Neutrophil (primary cell): ENCODE measurements at regions not wholly inside any gene's neighbourhood (a gene's known extent, or its start where the extent isn't known, plus 50 kb on each side); places are given as distances from the start of the nearest gene placed in this dataset.

Experiments used
- H3K27ac ChIP-seq: fragments of 200-600 bp; sonication (generic); 2 replicates; pipeline ENCODE4 v1.5.1; 2016; ENCODE audit warnings: mild to moderate bottlenecking, moderate library complexity
- H3K27me3 ChIP-seq: fragments of 200-600 bp; sonication (generic); 2 replicates; pipeline ENCODE4 v1.6.0; 2016; ENCODE audit warnings: mild to moderate bottlenecking
- H3K36me3 ChIP-seq: fragments of 200-600 bp; sonication (generic); 2 replicates; pipeline ENCODE4 v1.5.1; 2017
- H3K4me1 ChIP-seq, 2 experiments: fragments of 200-600 bp in 1 of 2; sonication (generic) in 1 of 2; 1 replicate in 1 of 2; 2 replicates in 1 of 2; pipeline versions ENCODE4 v1.5.1 to v1.6.1; 2013 to 2016; ENCODE audit warnings: low read depth in 1 of 2, low read length in 1 of 2, mild to moderate bottlenecking in 1 of 2, moderate library complexity in 1 of 2; ENCODE audit not compliant: control insufficient read depth in 1 of 2, insufficient read depth in 1 of 2
- H3K4me3 ChIP-seq, 2 experiments: fragments of 200-600 bp in 1 of 2; sonication (generic) in 1 of 2; 1 replicate in 1 of 2; 2 replicates in 1 of 2; pipeline ENCODE4 v1.5.1; 2013 to 2016; ENCODE audit warnings: low read depth in 1 of 2, low read length in 1 of 2, mild to moderate bottlenecking in 1 of 2, moderate library complexity in 1 of 2
- H3K9me3 ChIP-seq: fragments of 200-600 bp; sonication (generic); 2 replicates; pipeline ENCODE4 v1.5.1; 2016
- TF ChIP-seq, protein P1 (sequence below): fragments of 200-600 bp; sonication (generic); IDR thresholded peaks from 2 replicates; pipeline ENCODE4 v1.5.1; 2016; ENCODE audit warnings: antibody characterized with exemption

DNA sequence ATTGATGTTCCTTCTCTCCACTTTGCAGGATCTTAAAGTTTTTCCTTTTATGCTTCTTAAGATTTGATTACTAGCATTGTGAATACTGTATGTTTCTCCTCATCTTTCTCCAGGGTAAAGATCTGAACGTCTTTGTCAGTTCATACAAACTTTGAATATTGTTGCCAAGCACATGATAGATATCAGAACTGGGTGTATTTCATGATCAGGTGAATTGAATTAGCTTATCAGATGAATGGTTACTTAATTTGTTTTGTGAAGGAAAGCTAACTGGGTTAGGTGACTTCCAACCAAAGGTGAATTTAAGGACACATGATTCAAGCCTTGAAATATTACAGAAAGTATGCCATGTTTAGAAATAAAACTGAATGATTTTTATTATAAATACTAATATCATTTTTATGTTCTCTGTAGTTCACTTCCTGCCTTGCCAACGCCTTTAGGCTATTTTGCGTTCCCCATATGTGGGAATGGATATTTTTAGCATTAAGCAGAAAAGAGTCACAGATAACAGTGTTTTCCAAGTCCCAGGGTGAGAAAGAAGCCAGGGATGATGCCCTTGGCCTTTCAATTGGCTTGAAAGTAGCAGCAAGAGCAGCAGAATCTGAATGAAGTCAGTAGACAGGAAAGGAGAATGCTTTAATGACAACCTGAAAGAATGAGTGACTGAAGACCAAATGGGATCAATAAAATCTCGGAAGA, 752.1 kb downstream of the NCAM2 start:
- Histone ChIP-seq H3K36me3 (no peaks in the 10 kb centered on the region), H3K27ac (no peak overlapping the region), H3K27me3 (no peaks in the 10 kb centered on the region), H3K4me3 (no peak overlapping the region), H3K4me1 (no peaks in the 10 kb centered on the region), H3K9me3 (no peaks in the 10 kb centered on the region)
- TF ChIP-seq, protein P1, sequence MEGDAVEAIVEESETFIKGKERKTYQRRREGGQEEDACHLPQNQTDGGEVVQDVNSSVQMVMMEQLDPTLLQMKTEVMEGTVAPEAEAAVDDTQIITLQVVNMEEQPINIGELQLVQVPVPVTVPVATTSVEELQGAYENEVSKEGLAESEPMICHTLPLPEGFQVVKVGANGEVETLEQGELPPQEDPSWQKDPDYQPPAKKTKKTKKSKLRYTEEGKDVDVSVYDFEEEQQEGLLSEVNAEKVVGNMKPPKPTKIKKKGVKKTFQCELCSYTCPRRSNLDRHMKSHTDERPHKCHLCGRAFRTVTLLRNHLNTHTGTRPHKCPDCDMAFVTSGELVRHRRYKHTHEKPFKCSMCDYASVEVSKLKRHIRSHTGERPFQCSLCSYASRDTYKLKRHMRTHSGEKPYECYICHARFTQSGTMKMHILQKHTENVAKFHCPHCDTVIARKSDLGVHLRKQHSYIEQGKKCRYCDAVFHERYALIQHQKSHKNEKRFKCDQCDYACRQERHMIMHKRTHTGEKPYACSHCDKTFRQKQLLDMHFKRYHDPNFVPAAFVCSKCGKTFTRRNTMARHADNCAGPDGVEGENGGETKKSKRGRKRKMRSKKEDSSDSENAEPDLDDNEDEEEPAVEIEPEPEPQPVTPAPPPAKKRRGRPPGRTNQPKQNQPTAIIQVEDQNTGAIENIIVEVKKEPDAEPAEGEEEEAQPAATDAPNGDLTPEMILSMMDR = no peak

DNA sequence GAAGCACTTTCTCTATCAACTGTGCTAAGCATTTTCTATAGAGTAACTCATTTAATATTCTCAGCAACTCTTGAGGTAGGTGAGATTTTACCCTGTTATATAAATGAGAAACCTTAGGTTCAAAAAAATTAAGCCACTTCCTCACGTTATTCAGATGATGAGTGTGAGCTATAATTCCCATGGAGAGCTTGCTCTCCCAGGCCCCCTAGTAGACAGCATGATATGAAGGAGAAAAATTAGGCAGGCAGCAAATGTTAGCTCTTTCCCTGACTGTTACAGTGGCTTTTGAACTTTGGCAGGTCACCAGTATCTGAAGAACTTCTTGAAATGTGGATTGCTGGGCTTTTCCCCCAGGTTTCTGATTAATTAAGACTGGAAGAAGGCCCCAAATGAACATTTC, 753.1 kb downstream of the NCAM2 start:
- no peaks in the 10 kb centered on the region for H3K36me3 ChIP-seq
- no peaks in the 10 kb centered on the region for H3K27me3 ChIP-seq
- TF ChIP-seq, protein P1 = no peak
- no peaks in the 10 kb centered on the region for H3K4me1 ChIP-seq
- H3K9me3 ChIP-seq = no peaks in the 10 kb centered on the region
- H3K27ac ChIP-seq = no peak overlapping the region
- H3K4me3 ChIP-seq = no peak overlapping the region

DNA sequence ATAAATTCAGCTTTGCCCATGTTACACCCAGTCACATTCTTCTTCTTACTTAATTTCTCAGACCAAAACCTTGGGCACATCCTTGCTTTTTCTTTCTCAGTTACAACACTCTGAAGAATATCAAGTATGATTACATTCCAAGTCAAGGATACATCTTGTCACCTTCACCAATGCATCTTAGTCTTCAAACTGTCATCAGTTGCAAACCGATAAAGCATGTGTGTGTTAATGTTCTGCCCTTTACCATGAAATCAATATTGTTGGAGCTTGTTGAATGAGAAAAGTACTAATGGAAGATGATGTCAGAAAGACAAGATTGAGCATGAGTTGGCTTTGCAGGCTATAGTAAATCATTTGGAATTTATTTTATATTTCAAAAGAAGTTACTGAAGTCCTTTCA, 764.6 kb downstream of the NCAM2 start:
- Histone ChIP-seq H3K27me3 (no peaks in the 10 kb centered on the region), H3K4me3 (no peak overlapping the region), H3K27ac (no peak overlapping the region), H3K4me1 (no peaks in the 10 kb centered on the region), H3K36me3 (no peaks in the 10 kb centered on the region), H3K9me3 (no peaks in the 10 kb centered on the region)
- TF ChIP-seq, protein P1 = no peak

DNA sequence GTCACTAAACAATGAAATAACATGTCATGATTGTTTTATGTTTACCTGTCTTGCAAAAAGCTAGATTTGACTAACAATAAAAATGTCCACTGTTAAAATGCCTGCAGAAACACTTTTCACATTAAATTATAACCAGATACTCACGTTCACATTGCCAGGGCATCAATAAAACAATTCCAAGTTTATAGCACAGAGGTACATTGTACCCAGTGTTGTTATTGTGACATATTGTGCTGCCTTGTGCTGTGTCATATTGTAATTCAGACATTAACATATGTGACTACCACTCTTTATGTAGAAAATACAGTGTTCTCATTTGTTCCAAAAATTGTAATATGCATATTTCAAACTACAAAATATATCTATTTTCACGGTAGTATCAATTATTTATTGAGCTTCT, 766.1 kb downstream of the NCAM2 start:
- Histone ChIP-seq H3K36me3 (no peaks in the 10 kb centered on the region), H3K9me3 (no peaks in the 10 kb centered on the region), H3K4me1 (no peaks in the 10 kb centered on the region), H3K4me3 (no peak overlapping the region), H3K27me3 (no peaks in the 10 kb centered on the region), H3K27ac (no peak overlapping the region)
- TF ChIP-seq, protein P1 = no peak

DNA sequence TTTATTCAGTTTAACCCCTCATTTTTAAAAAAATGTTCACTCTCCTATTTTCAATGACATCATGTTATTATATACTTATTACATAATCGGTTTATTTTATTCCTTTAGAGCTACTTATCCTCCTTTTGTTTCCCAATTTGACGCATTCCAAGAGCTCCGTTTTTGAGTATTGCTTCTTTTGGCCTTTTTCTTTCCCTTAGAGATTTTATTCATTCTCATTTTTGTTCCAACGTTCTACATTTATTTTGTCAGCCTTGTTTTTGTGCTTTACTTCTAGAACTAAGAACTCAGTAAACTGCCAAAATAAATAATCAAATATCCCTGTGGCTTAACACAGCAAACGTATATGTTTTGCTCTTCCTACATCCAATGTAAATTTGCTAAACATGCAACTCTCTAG, 769.1 kb downstream of the NCAM2 start:
- H3K9me3 ChIP-seq = no peaks in the 10 kb centered on the region
- TF ChIP-seq, protein P1 = no peak
- H3K27me3 ChIP-seq = no peaks in the 10 kb centered on the region
- no peaks in the 10 kb centered on the region for H3K36me3 ChIP-seq
- H3K27ac ChIP-seq = no peak overlapping the region
- H3K4me3 ChIP-seq = no peak overlapping the region
- no peaks in the 10 kb centered on the region for H3K4me1 ChIP-seq
